Suprapubic skin (tissue), 3 donors: ENCODE measurements at regions not wholly inside any gene's neighbourhood (a gene's known extent, or its start where the extent isn't known, plus 50 kb on each side); places are given as distances from the start of the nearest gene placed in this dataset.

Experiments
- POLR2A ChIP-seq, 2 donors: fragments of 450-650 bp; IDR thresholded peaks; one replicate each; pipeline ENCODE4 v1.6.1; 2017; ENCODE audit warnings: antibody characterized with exemption in 2 of 2, mild to moderate bottlenecking in 2 of 2, moderate library complexity in 2 of 2
- TF ChIP-seq, protein P1 (sequence below), 2 donors: fragments of 200-600 bp in 1 of 2; fragments of 450-650 bp in 1 of 2; sonication (generic) in 1 of 2; IDR thresholded peaks; one replicate each; pipeline ENCODE4 v1.5.1; 2016 to 2019; ENCODE audit warnings: antibody characterized with exemption in 2 of 2, mild to moderate bottlenecking in 1 of 2, moderate library complexity in 1 of 2

GRCh38 chrX:148389629-148390028 lies 110.8 kb upstream of the AFF2 start:
- TF ChIP-seq, protein P1, sequence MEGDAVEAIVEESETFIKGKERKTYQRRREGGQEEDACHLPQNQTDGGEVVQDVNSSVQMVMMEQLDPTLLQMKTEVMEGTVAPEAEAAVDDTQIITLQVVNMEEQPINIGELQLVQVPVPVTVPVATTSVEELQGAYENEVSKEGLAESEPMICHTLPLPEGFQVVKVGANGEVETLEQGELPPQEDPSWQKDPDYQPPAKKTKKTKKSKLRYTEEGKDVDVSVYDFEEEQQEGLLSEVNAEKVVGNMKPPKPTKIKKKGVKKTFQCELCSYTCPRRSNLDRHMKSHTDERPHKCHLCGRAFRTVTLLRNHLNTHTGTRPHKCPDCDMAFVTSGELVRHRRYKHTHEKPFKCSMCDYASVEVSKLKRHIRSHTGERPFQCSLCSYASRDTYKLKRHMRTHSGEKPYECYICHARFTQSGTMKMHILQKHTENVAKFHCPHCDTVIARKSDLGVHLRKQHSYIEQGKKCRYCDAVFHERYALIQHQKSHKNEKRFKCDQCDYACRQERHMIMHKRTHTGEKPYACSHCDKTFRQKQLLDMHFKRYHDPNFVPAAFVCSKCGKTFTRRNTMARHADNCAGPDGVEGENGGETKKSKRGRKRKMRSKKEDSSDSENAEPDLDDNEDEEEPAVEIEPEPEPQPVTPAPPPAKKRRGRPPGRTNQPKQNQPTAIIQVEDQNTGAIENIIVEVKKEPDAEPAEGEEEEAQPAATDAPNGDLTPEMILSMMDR (IDR thresholded peaks at IDR 0.05): no peak
- TF ChIP-seq POLR2A (IDR thresholded peaks at IDR 0.05): no peak
